ENCODE measurements at regions not wholly inside any gene's neighbourhood (a gene's known extent, or its start where the extent isn't known, plus 50 kb on each side); places are given as distances from the start of the nearest gene placed in this dataset.

- TF ChIP-seq, protein P1, sequence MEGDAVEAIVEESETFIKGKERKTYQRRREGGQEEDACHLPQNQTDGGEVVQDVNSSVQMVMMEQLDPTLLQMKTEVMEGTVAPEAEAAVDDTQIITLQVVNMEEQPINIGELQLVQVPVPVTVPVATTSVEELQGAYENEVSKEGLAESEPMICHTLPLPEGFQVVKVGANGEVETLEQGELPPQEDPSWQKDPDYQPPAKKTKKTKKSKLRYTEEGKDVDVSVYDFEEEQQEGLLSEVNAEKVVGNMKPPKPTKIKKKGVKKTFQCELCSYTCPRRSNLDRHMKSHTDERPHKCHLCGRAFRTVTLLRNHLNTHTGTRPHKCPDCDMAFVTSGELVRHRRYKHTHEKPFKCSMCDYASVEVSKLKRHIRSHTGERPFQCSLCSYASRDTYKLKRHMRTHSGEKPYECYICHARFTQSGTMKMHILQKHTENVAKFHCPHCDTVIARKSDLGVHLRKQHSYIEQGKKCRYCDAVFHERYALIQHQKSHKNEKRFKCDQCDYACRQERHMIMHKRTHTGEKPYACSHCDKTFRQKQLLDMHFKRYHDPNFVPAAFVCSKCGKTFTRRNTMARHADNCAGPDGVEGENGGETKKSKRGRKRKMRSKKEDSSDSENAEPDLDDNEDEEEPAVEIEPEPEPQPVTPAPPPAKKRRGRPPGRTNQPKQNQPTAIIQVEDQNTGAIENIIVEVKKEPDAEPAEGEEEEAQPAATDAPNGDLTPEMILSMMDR (IDR thresholded peaks at IDR 0.05), result no peak
- no peak for TF ChIP-seq POLR2A (IDR thresholded peaks at IDR 0.05)
Observed at GRCh38 chr6:54002116-54002515, 109.1 kb upstream of the MLIP start.
